ENCODE measurements at regions not wholly inside any gene's neighbourhood (a gene's known extent, or its start where the extent isn't known, plus 50 kb on each side); places are given as distances from the start of the nearest gene placed in this dataset.

DNA sequence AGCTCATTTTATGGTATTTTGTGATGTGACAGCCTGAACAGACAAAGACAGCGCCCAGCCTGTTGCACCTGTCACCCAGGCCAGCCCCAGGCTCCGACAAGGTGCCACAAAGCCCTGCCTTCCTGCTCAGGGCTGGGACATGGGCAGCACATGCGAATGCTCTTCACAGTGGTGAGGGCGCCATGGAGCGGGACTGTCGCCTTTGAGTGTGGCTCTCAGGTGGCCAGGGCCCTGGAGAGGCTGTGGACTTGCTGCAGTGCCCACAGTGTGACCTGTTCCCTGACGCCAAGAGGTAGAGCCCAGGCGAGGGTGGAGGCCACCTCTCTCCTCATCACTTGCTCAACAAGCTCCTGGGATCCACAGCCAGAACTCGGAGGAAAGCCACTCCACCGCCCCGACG is 346.3 kb downstream of the SHANK2 start:
- TF ChIP-seq, protein P1, sequence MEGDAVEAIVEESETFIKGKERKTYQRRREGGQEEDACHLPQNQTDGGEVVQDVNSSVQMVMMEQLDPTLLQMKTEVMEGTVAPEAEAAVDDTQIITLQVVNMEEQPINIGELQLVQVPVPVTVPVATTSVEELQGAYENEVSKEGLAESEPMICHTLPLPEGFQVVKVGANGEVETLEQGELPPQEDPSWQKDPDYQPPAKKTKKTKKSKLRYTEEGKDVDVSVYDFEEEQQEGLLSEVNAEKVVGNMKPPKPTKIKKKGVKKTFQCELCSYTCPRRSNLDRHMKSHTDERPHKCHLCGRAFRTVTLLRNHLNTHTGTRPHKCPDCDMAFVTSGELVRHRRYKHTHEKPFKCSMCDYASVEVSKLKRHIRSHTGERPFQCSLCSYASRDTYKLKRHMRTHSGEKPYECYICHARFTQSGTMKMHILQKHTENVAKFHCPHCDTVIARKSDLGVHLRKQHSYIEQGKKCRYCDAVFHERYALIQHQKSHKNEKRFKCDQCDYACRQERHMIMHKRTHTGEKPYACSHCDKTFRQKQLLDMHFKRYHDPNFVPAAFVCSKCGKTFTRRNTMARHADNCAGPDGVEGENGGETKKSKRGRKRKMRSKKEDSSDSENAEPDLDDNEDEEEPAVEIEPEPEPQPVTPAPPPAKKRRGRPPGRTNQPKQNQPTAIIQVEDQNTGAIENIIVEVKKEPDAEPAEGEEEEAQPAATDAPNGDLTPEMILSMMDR (IDR thresholded peaks at IDR 0.05; ENCODE audit: poor library complexity, severe bottlenecking): no peak
- TF ChIP-seq SMC3 (conservative IDR thresholded peaks at IDR 0.05; ENCODE audit: poor library complexity) (no peak), TAF1 (IDR thresholded peaks at IDR 0.05; ENCODE audit: low read depth) (no peak), POLR2AphosphoS5 (IDR thresholded peaks at IDR 0.05) (no peak), RAD21 (conservative IDR thresholded peaks at IDR 0.05) (no peak), EP300 (conservative IDR thresholded peaks at IDR 0.05; ENCODE audit: poor library complexity, severe bottlenecking) (no peak), MXI1 (conservative IDR thresholded peaks at IDR 0.05; ENCODE audit: poor library complexity, severe bottlenecking) (no peak)
